ENCODE measurements at regions not wholly inside any gene's neighbourhood (a gene's known extent, or its start where the extent isn't known, plus 50 kb on each side); places are given as distances from the start of the nearest gene placed in this dataset.

- Histone ChIP-seq H3K23me2 (ENCODE audit: low read depth, low read length) (no peaks in the 10 kb centered on the region), H3K27me3 (replicated peaks in 1 of 4; ENCODE audit: control insufficient read depth in 3 of 4, extremely low read depth in 1 of 4, insufficient read depth in 3 of 4, low read length in 3 of 4) (no peaks in the 10 kb centered on the region), H4K8ac (ENCODE audit: extremely low read depth, insufficient read depth, low read length) (no peak overlapping the region), H3K4me1 (replicated peaks in 1 of 4; ENCODE audit: control insufficient read depth in 3 of 4, insufficient read depth in 4 of 4, low read length in 3 of 4) (peaks cover 0 to 10% (median 6%) of the 10 kb centered on the region in 4 experiments; a peak in 4 of 7 replicates), H4K5ac (ENCODE audit: insufficient read length, low read depth, low read length) (no peak overlapping the region), H3K9ac (replicated peaks in 1 of 4; ENCODE audit: extremely low read depth in 1 of 4, low read depth in 3 of 4, low read length in 3 of 4) (no peak overlapping the region), H3K79me1 (ENCODE audit: low read depth, low read length) (no peaks in the 10 kb centered on the region), H2BK120ac (replicated peaks; ENCODE audit: low read depth, low read length) (no peak overlapping the region), H3K36me3 (ENCODE audit: control insufficient read depth in 2 of 4, insufficient read depth in 4 of 4, low read length in 3 of 4) (no peaks in the 10 kb centered on the region), H3K18ac (ENCODE audit: extremely low read depth, low read length) (no peak overlapping the region), H3K9me3 (ENCODE audit: insufficient read depth in 2 of 2, low read depth in 1 of 2, low read length in 1 of 2) (no peaks in the 10 kb centered on the region), H2BK15ac (ENCODE audit: low read length) (no peak overlapping the region), H3K27ac (ENCODE audit: low read depth, low read length) (no peak overlapping the region), H3K14ac (ENCODE audit: insufficient read length) (no peak overlapping the region), H3K23ac (ENCODE audit: insufficient read length) (no peak overlapping the region), H2BK20ac (ENCODE audit: low read length) (no peak overlapping the region), H4K91ac (replicated peaks; ENCODE audit: insufficient read length, low read length) (no peak overlapping the region), H2BK12ac (ENCODE audit: low read depth, low read length) (no peak overlapping the region), H3K4ac (replicated peaks; ENCODE audit: insufficient read length, low read depth, low read length) (no peak overlapping the region), H2BK5ac (ENCODE audit: low read depth, low read length) (no peak overlapping the region), H2AFZ (ENCODE audit: low read length) (no peak overlapping the region), H3K56ac (replicated peaks; ENCODE audit: insufficient read length, low read depth, low read length) (no peak overlapping the region), H4K20me1 (replicated peaks in 1 of 2; ENCODE audit: control insufficient read depth in 1 of 2, insufficient read depth in 2 of 2, low read length in 2 of 2) (no peaks in the 10 kb centered on the region), H2AK5ac (ENCODE audit: low read depth, low read length) (no peak overlapping the region), H3K4me3 (ENCODE audit: extremely low read depth in 1 of 4, insufficient read depth in 2 of 4, low read depth in 3 of 4, low read length in 4 of 4) (no peak overlapping the region), H3K4me2 (ENCODE audit: insufficient read depth in 1 of 2, low read depth in 2 of 2, low read length in 2 of 2) (no peak overlapping the region), H3K79me2 (ENCODE audit: control insufficient read depth in 1 of 2, insufficient read depth in 2 of 2, low read length in 2 of 2) (no peaks in the 10 kb centered on the region)
- ChIA-PET CTCF (ENCODE audit: partially characterized antibody) (interaction anchor here (0.7 to 5.1 kb wide), 6 partner anchors 13 to 318 kb away, joined by 3 to 43 read pairs (median 4); no protein-coding TSS in a partner anchor), POLR2A (ENCODE audit: partially characterized antibody) (interaction anchor here (0.6 kb wide), 1 partner anchor 1814 kb away, joined by 4 read pairs; no protein-coding TSS in a partner anchor)
- DNase-seq (ENCODE audit: low read depth in 1 of 2, low spot score in 2 of 2) (no peak), FAIRE-seq (no peak)
- 92% methylated on average over 4 of the region's 4 CpGs; no CpG with 5 or more reads in 1 of the 2 experiments for WGBS, 2 experiments (ENCODE audit: extremely low coverage in 1 of 2, insufficient coverage in 1 of 2, insufficient read length in 1 of 2, insufficient replicate concordance in 2 of 2, low coverage in 1 of 2, low lambda C conversion rate in 2 of 2, missing lambda C conversion rate in 1 of 2)
- TF ChIP-seq RNF2 (IDR thresholded peaks at IDR 0.05; ENCODE audit: borderline replicate concordance, low read depth, low read length, missing control alignments, poor library complexity, severe bottlenecking), result no peak
- no peak for TF ChIP-seq JUND (IDR thresholded peaks at IDR 0.05; ENCODE audit: low read length)
- TF ChIP-seq PHF8 (conservative IDR thresholded peaks at IDR 0.05; ENCODE audit: low read depth, low read length), result no peak
- TF ChIP-seq HDAC2 (IDR thresholded peaks at IDR 0.05; ENCODE audit: borderline replicate concordance in 1 of 2, low read depth in 2 of 2, low read length in 2 of 2), result no peak
- no peak for TF ChIP-seq TCF12 (IDR thresholded peaks at IDR 0.05; ENCODE audit: low read depth, low read length)
- TF ChIP-seq MAX (IDR thresholded peaks at IDR 0.05), result no peak
- no peak for TF ChIP-seq POU5F1 (IDR thresholded peaks at IDR 0.05; ENCODE audit: low read depth, low read length)
- no peak for TF ChIP-seq SRF (IDR thresholded peaks at IDR 0.05; ENCODE audit: low read depth, low read length)
These were observed 118.1 kb downstream of the EBLN2 start for GRCh38 chr3:73179601-73180000.
